ENCODE measurements at regions not wholly inside any gene's neighbourhood (a gene's known extent, or its start where the extent isn't known, plus 50 kb on each side); places are given as distances from the start of the nearest gene placed in this dataset.

- no peak for DNase-seq (ENCODE audit: low read depth)
Measured at GRCh38 chr1:87820668-87821334, 492.1 kb downstream of the LMO4 start.

- no peak for DNase-seq (ENCODE audit: low read depth)
Measured at GRCh38 chr1:87821335-87821697, 492.6 kb downstream of the LMO4 start.

GRCh38 chr1:87826681-87827251 lies 498.1 kb downstream of the LMO4 start:
- no peak for DNase-seq (ENCODE audit: low read depth)

- no peak for DNase-seq (ENCODE audit: low read depth)
Measured at GRCh38 chr1:87829360-87829759, 500.7 kb downstream of the LMO4 start.

- DNase-seq (ENCODE audit: low read depth): no peak
Measured at GRCh38 chr1:87830432-87830978, 501.8 kb downstream of the LMO4 start.

GRCh38 chr1:87833166-87833565 lies 504.5 kb downstream of the LMO4 start:
- no peak for DNase-seq (ENCODE audit: low read depth)

GRCh38 chr1:87834151-87834550 lies 505.5 kb downstream of the LMO4 start:
- DNase-seq (ENCODE audit: low read depth): no peak

GRCh38 chr1:87834941-87835340 lies 506.3 kb downstream of the LMO4 start:
- DNase-seq (ENCODE audit: low read depth): no peak

- no peak for DNase-seq (ENCODE audit: low read depth)
Measured at GRCh38 chr1:87840767-87841166, 512.1 kb downstream of the LMO4 start.

GRCh38 chr1:87841332-87841731 lies 512.7 kb downstream of the LMO4 start:
- DNase-seq (ENCODE audit: low read depth): no peak

GRCh38 chr1:87842156-87842555 lies 513.5 kb downstream of the LMO4 start:
- no peak for DNase-seq (ENCODE audit: low read depth)

- no peak for DNase-seq (ENCODE audit: low read depth)
Measured at GRCh38 chr1:87844251-87844650, 515.6 kb downstream of the LMO4 start.

- no peak for DNase-seq (ENCODE audit: low read depth)
Measured at GRCh38 chr1:87851490-87851889, 522.8 kb downstream of the LMO4 start.

GRCh38 chr1:87852410-87853161 lies 523.9 kb downstream of the LMO4 start:
- no peak for DNase-seq (ENCODE audit: low read depth)

GRCh38 chr1:87853576-87854351 lies 525.1 kb downstream of the LMO4 start:
- no peak for DNase-seq (ENCODE audit: low read depth)

GRCh38 chr1:87863317-87863716 lies 534.6 kb downstream of the LMO4 start:
- no peak for DNase-seq (ENCODE audit: low read depth)

- no peak for DNase-seq (ENCODE audit: low read depth)
Measured at GRCh38 chr1:87864676-87865075, 536.0 kb downstream of the LMO4 start.

- DNase-seq (ENCODE audit: low read depth): no peak
Measured at GRCh38 chr1:87866416-87866815, 537.7 kb downstream of the LMO4 start.

- DNase-seq (ENCODE audit: low read depth): no peak
Measured at GRCh38 chr1:87867626-87868025, 538.9 kb downstream of the LMO4 start.

GRCh38 chr1:87869567-87869966 lies 540.9 kb downstream of the LMO4 start:
- DNase-seq (ENCODE audit: low read depth): no peak

- no peak for DNase-seq (ENCODE audit: low read depth)
Measured at GRCh38 chr1:87872189-87872588, 543.5 kb downstream of the LMO4 start.

- DNase-seq (ENCODE audit: low read depth): no peak
Measured at GRCh38 chr1:87872692-87873091, 544.0 kb downstream of the LMO4 start.
